HG03469 (cell line): ENCODE measurements at regions not wholly inside any gene's neighbourhood (a gene's known extent, or its start where the extent isn't known, plus 50 kb on each side); places are given as distances from the start of the nearest gene placed in this dataset.
"Not testable (repeated sequence)": the region's sequence is repeated elsewhere in the genome, so short reads cannot be mapped to it uniquely, and the experiment has no call there.

ENCODE experiments used
- ATAC-seq: cut with Tn5 transposase; IDR thresholded peaks from one replicate; pipeline ENCODE4 v1.9.1; 2021; ENCODE audit warnings: mild to moderate bottlenecking, moderate library complexity, moderate number of reproducible peaks; ENCODE audit not compliant: unreplicated experiment

GRCh38 chr21:15301014-15301413 lies 236.2 kb upstream of the NRIP1 start:
- no peak for ATAC-seq

DNA sequence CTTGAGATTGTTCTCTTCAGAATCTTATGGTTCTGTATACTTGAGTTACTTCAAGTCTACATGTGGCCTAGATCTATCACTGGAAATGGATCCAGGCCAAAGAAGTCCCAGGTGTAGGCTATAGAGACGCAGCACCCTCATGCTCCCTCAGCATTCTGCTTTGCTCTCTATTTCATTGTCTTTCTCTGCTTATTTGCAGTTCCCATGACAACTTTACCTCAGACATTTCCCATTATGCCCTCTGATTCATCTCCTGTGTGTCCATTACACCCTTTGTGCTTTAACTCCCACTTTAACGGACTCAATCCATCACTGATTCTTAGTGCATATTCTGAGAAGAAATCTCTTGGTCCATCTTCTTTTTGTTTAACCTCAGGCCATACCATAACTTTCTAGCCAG lies 236.9 kb upstream of the NRIP1 start:
- no peak for ATAC-seq

DNA sequence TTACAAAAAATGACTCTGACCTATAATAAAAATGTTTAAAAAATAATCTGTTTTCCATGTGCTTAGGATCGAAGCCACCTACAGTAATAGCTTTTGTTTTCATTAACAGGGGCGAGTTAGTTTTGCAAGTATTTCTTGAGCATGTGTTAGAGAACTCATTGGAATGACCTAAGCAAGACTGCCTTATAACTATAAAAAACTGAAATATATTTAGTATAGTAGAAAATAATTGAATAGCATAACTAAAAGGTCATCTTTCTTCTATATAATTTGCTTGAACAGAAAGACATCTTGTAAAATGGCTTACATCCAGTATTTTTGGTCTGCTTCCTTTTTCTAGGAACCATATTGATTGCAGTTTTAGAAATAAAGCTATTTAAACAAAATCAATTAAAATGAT lies 241.5 kb upstream of the NRIP1 start:
- no peak for ATAC-seq

GRCh38 chr21:15308333-15308732 lies 243.5 kb upstream of the NRIP1 start:
- ATAC-seq = no peak

DNA sequence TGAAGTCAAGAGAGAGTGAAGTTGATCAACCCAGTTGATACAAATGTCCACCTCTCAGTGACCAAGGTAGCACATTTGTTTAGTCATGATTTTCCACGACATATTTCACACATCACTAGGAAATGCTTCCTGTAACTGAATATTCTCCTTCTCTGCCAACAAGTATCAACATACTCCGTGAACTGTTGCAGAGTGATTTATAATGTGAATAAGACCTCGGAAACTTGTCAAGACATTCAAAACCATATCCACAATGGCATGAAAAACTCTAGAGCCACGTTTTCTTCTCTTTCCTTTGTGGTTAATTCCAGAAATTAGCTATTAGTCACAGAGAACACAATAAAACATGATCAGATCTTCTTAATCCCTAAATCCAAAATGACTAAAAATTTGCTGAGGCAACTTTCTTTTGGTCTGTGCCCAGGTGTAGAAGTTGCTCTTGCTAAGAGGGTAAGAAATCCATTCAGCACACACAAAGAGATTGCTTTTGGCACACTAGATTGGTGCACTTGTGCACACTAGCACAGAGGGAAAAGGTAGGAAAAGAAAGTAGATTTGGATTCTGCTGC lies 244.3 kb upstream of the NRIP1 start:
- no peak for ATAC-seq

DNA sequence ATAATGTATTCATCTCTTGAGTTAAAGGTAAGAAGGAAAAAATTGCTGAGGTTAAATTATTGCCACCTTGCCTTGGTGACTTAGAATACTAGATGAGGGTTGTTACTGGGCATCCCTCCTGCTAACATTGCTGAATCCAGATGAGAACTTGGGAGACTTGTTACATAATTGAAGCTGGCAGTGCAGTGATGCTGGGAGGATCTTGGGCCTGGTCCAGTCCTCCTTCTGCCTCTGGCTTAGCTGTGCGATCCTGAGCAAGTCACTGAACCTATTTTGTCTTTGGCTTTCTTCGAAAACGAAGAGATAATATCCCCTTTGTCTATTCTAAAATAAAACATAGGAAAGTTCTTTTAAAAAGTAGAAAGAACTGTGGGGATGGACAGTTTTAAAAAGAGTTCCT lies 244.9 kb upstream of the NRIP1 start:
- no peak for ATAC-seq

DNA sequence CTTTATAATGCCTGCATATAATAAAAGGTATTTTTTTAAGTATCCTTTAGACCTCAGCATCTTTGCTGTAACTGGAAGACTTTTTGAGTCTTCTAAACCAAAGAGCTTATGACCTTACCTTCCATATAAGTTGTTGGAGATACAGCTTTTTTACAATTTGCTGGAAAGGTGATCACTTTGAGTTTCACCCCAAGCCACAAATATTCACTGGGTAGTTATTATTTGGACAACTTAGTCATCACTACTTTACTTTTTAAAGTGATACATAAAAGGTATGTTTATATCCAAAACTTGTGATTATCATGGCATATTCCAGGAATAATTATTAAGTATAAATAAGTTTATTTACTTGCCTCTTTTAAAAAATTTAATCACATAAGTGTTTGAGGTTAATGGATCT lies 246.7 kb upstream of the NRIP1 start:
- no peak for ATAC-seq

DNA sequence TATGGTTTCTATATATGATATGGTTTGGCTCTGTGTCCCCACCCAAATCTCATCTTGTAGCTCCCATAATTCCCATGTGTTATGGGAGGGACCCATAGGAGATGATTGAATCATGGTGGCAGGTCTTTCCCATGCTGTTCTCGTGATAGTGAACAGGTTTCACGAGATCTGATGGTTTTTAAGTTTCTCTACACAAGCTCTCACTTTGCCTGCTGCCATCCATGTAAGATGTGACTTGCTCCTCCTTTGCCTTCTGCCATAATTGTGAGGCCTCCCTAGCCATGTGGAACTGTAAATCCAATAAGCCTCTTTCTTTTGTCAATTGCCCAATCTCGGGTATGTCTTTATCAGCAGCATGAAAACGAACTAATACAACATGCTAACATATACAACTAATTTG lies 252.2 kb upstream of the NRIP1 start:
- not testable (repeated sequence) for ATAC-seq

DNA sequence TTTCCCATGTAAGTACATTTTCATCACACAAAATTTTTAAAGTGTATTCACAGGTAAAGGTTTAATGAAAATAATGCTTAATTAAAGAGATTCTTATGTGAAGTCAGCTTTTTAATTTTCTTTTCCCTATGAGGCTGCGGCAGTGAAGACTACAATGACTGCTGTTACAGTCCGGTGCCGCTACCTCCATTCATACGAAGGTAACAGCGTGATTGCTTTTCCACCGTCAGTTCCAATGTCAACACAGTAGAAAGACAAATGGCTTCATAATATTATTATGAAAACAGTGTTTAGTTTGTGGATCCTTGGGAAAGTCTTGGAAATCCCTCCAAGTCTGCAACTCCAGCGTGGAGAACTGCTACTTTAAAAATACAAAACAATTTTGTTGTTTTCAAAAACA lies 254.9 kb upstream of the NRIP1 start:
- no peak for ATAC-seq

DNA sequence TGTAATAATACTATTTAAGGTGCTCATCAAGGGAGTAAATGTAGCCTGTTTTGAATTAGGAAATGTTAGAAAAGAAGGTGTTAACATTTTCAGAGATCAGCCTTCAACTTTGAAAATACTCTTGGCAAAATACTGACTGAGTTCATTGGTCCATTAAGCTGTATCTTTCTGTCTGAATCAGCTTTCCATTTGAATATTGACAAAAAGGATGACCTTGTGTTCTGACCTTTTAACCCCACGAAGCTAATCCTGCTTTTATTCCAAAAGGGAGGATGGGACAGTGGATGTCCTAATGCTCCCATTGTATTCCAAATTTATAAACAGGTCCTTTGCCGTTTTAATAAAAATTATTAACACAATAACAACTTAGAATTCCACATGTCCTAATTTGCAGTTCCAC lies 259.7 kb upstream of the NRIP1 start:
- no peak for ATAC-seq

- no peak for ATAC-seq
Measured at GRCh38 chr21:15326032-15326867, 261.4 kb upstream of the NRIP1 start.

DNA sequence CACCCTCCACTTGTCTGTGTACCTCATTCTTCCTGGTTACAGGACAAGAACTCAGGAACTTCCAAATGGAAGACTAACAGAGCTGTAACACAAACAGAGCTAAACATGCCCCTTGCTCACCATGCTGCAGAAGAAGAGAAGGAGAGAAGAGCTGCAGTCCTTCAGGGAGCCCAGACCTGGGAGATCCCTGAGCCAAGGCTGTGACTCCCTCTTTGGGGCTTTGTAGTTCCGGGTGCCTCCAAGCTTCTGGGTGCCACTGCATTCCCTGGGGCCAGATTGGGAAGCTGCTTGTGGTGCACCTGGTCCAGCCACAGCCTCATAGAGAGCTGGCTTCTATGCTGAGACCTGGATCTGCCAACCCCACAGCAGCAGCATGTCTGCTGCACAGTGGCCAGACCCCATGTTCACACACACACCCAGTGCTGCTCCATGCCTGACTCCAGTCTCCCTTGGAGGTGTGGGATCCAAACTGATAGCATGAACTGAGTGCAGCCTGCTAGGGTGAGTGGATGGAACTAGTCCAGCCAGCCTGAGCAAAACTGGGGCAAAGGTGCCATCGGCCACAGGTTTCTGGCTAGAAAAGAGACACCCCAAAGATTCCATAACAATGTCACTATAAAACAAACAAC lies 263.0 kb upstream of the NRIP1 start:
- ATAC-seq = no peak

- no peak for ATAC-seq
Measured at GRCh38 chr21:15329191-15329590, 264.4 kb upstream of the NRIP1 start.

DNA sequence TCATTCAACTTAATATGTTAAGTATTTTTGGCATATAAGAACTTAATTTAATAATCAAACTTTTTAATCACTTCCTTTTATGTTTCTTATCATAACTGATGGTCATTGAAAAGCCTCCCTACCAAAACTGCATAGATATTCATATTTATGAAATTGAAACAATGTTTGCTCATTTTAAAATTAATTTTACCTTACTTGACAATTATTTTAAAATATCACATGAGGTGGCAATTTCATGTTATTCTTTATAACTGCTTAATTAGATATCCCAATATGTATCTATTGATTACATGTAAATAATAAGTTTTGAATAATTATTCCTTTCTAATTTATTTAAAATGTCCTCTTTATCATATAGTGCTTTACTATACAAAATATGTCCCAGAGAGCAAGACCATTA lies 266.1 kb upstream of the NRIP1 start:
- ATAC-seq = no peak

GRCh38 chr21:15332572-15332971 lies 267.8 kb upstream of the NRIP1 start:
- no peak for ATAC-seq

GRCh38 chr21:15333136-15333710 lies 268.4 kb upstream of the NRIP1 start:
- ATAC-seq = no peak

GRCh38 chr21:15333951-15334350 lies 269.2 kb upstream of the NRIP1 start:
- ATAC-seq = no peak

DNA sequence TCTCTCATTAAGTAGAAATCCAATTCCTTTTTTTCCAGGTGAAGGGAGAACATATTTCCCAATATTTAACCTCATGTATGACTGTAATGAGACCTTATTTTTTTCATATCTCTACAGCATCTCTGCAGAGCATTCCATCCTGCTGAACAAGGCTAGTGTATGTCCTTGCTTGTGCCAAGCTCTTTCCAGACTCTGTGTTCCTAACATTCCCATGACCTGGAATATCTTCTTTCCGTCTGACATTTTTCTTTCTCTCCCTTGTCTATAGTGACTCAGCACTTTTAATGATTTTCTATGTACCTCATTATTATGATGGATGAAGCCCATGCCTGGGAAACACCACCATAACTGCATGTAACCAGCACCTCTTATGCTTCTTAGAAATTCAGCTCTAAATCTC lies 278.3 kb upstream of the NRIP1 start:
- no peak for ATAC-seq

GRCh38 chr21:15352009-15352408 lies 287.2 kb upstream of the NRIP1 start:
- no peak for ATAC-seq

DNA sequence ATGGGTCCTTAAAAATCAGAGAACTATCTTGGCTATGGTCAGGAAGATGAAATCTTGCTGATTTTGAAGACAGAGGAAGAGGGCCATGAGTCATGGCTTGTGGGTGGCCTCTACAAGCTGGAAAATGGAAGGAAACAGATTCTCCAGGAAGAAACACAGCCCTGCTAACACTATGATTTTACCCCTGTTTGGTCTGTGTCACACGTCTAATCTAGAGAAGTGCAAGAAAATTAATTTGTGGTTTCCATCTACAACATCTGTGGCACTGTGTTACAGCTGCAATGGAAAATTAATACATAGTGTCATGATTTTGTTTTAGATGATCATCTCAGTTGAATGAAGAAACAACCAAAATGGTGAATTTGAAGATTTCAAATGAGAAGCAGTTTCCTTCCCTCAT lies 288.7 kb upstream of the NRIP1 start:
- no peak for ATAC-seq

- ATAC-seq = no peak
Measured at GRCh38 chr21:15354516-15354915, 289.7 kb upstream of the NRIP1 start.

DNA sequence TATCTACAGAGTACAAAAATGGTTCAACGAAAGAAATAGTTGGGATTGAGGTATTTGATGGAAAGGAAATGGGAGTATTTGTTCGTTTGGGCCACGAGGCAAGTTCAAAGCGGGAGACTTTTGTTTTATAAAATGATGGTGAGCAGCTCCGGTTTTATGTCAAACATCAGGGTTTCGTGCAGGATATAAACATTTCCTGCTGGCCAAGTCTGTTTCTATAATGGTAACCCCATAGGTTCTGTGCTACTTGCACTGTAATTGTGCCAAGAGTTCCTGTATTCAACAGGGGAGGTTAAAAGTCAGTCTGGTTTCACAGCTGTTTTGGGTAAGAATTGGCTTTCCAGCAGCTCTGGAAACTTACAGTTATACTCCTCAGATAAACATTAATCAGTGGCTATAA lies 290.3 kb upstream of the NRIP1 start:
- no peak for ATAC-seq
